22Rv1 (cell line): ENCODE measurements at regions not wholly inside any gene's neighbourhood (a gene's known extent, or its start where the extent isn't known, plus 50 kb on each side); places are given as distances from the start of the nearest gene placed in this dataset.

Experiments
- CTCF ChIP-seq: fragments of 450-650 bp; IDR thresholded peaks from 2 replicates; pipeline ENCODE4 v1.5.1; 2017; ENCODE audit warnings: mild to moderate bottlenecking
- ZFX ChIP-seq: fragments of 450-650 bp; IDR thresholded peaks from 2 replicates; pipeline ENCODE4 v1.6.1; 2017; ENCODE audit warnings: antibody characterized with exemption, borderline replicate concordance

DNA sequence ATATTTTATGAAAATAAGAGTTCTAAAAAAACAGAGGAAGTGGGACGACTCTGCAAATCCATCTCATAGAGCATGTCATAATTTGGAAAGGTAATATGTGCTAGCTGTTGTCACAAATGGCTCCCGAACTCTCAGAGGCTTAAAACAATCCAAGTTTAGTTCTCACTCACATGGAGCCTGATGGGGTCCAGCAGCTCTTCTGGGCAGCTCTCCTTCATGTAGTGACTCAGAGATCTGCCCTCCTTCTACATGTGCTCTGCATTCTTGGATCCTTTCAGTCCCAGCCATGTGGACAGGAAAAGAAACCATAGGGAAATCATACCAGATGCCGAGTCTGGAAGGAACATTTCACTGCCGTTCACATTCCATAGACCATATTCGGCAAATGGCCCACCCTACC is 180.1 kb upstream of the APCDD1 start:
- TF ChIP-seq CTCF (no peak), ZFX (no peak)
